ENCODE measurements at regions not wholly inside any gene's neighbourhood (a gene's known extent, or its start where the extent isn't known, plus 50 kb on each side); places are given as distances from the start of the nearest gene placed in this dataset.

GRCh38 chr6:4647414-4648365 lies 128.5 kb upstream of the CDYL start (continued):
- TF ChIP-seq RERE (CRISPR knock-in tag; IDR thresholded peaks at IDR 0.05; ENCODE audit: borderline replicate concordance): no peak; the same call in 1 of the 2 replicates
- TF ChIP-seq TCF7 (IDR thresholded peaks at IDR 0.05; ENCODE audit: borderline replicate concordance): 0 out of 2 replicates have a peak, but pooled peaks have one; percentile 60
- TF ChIP-seq SNAPC5 (CRISPR knock-in tag; IDR thresholded peaks at IDR 0.05): no peak
- TF ChIP-seq THRB (CRISPR knock-in tag; conservative IDR thresholded peaks at IDR 0.05): 0 out of 2 replicates have a peak, but pooled peaks have one; percentile 36
- no peak for TF ChIP-seq SNIP1 (IDR thresholded peaks at IDR 0.05; ENCODE audit: low read depth)
- TF ChIP-seq KLF13 (tag; IDR thresholded peaks at IDR 0.05; ENCODE audit: borderline replicate concordance, low read depth): peak; percentile 28; the same call in 1 of the 2 replicates
- no peak for TF ChIP-seq ZBTB8A (IDR thresholded peaks at IDR 0.05; ENCODE audit: partially characterized antibody)
- TF ChIP-seq FOXM1 (IDR thresholded peaks at IDR 0.05; ENCODE audit: low read depth): peak; percentile 61; the same call in 1 of the 2 replicates
- no peak for TF ChIP-seq FOXM1 (CRISPR knock-in tag; IDR thresholded peaks at IDR 0.05; ENCODE audit: low read depth)
- no peak for TF ChIP-seq YBX1 (IDR thresholded peaks at IDR 0.05)
- peak; percentile 45 for TF ChIP-seq DEAF1 (CRISPR knock-in tag; IDR thresholded peaks at IDR 0.05)
- peak; percentile 74 for TF ChIP-seq HMGN3 (IDR thresholded peaks at IDR 0.05; ENCODE audit: borderline replicate concordance, extremely low read depth, insufficient read length, low read depth, low read length)
- no peak for TF ChIP-seq RUNX1 (IDR thresholded peaks at IDR 0.05; ENCODE audit: low read depth)
- peak; percentile 26; the same call in 1 of the 2 replicates for TF ChIP-seq ZEB2 (IDR thresholded peaks at IDR 0.05)
- TF ChIP-seq SP1 (CRISPR knock-in tag; IDR thresholded peaks at IDR 0.05): peak; percentile 73; the same call in 1 of the 2 replicates
- TF ChIP-seq RNF2 (IDR thresholded peaks at IDR 0.05): peak; percentile 96
- no peak for TF ChIP-seq ZNF165 (CRISPR knock-in tag; IDR thresholded peaks at IDR 0.05; ENCODE audit: borderline replicate concordance)
- TF ChIP-seq JUNB (CRISPR knock-in tag; conservative IDR thresholded peaks at IDR 0.05): 0 out of 2 replicates have a peak, but pooled peaks have one; percentile 1
- no peak for TF ChIP-seq CGGBP1 (CRISPR knock-in tag; IDR thresholded peaks at IDR 0.05)

All from K562 (cell line).